ENCODE measurements at regions not wholly inside any gene's neighbourhood (a gene's known extent, or its start where the extent isn't known, plus 50 kb on each side); places are given as distances from the start of the nearest gene placed in this dataset.

GRCh38 chr3:159482994-159483367 is 505.7 kb upstream of the IL12A start:
- TF ChIP-seq, protein P1, sequence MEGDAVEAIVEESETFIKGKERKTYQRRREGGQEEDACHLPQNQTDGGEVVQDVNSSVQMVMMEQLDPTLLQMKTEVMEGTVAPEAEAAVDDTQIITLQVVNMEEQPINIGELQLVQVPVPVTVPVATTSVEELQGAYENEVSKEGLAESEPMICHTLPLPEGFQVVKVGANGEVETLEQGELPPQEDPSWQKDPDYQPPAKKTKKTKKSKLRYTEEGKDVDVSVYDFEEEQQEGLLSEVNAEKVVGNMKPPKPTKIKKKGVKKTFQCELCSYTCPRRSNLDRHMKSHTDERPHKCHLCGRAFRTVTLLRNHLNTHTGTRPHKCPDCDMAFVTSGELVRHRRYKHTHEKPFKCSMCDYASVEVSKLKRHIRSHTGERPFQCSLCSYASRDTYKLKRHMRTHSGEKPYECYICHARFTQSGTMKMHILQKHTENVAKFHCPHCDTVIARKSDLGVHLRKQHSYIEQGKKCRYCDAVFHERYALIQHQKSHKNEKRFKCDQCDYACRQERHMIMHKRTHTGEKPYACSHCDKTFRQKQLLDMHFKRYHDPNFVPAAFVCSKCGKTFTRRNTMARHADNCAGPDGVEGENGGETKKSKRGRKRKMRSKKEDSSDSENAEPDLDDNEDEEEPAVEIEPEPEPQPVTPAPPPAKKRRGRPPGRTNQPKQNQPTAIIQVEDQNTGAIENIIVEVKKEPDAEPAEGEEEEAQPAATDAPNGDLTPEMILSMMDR (IDR thresholded peaks at IDR 0.05; ENCODE audit: insufficient read depth, low read length, poor library complexity, severe bottlenecking): no peak
- TF ChIP-seq EZH2phosphoT487 (conservative IDR thresholded peaks at IDR 0.05; ENCODE audit: low read length): no peak

DNA sequence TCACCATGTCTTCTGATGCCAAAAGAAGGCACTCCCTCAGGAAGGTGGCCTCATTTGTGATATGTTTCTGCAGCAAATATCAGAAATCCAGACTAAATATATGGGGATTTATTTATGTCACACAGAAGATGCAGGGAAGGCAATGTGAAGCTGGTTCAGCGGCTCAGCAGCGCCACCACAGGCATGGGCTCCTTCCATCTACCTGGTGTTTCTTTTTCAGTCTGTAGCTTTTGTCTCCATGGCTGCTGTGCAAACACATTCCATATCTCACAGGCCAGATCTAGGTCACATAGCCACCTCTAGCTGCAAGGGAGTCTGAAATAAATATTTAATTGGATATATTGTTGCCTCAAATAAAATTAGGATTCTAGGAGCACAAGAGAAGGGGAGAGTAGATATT is 502.1 kb upstream of the IL12A start:
- Histone ChIP-seq H3K4me2 (ENCODE audit: low read depth, low read length, poor library complexity, severe bottlenecking) (no peak overlapping the region), H3K79me2 (ENCODE audit: insufficient read depth, low read length) (no peaks in the 10 kb centered on the region), H3K9me2 (replicated peaks; ENCODE audit: insufficient read depth, low read length) (no peaks in the 10 kb centered on the region), H3K9ac (ENCODE audit: low read length) (no peak overlapping the region), H3K9me3 (ENCODE audit: insufficient read depth, low read length) (no peaks in the 10 kb centered on the region), H3K27ac (ENCODE audit: low read depth, low read length) (no peak overlapping the region), H3K27me3 (ENCODE audit: low read length) (no peaks in the 10 kb centered on the region), H3K4me3 (ENCODE audit: insufficient read depth, low read length, poor library complexity, severe bottlenecking) (no peak overlapping the region), H3F3A (ENCODE audit: insufficient read depth) (no peaks in the 10 kb centered on the region), H3K36me3 (ENCODE audit: low read length) (no peaks in the 10 kb centered on the region), H2AFZ (ENCODE audit: low read depth, low read length, severe bottlenecking) (no peak overlapping the region), H4K20me1 (ENCODE audit: low read depth, low read length) (no peaks in the 10 kb centered on the region)
- TF ChIP-seq, protein P1 (IDR thresholded peaks at IDR 0.05; ENCODE audit: insufficient read depth, low read length, poor library complexity, severe bottlenecking): peak; percentile 13
- TF ChIP-seq EZH2phosphoT487 (conservative IDR thresholded peaks at IDR 0.05; ENCODE audit: low read length): no peak

More at GRCh38 chr3:159482994-159483367, 505.7 kb upstream of the IL12A start:
- H3K27me3 ChIP-seq (ENCODE audit: low read length): no peaks in the 10 kb centered on the region
- no peaks in the 10 kb centered on the region for H3K36me3 ChIP-seq (ENCODE audit: low read length)
- H4K20me1 ChIP-seq (ENCODE audit: low read depth, low read length): no peaks in the 10 kb centered on the region
- H3K9me3 ChIP-seq (ENCODE audit: insufficient read depth, low read length): no peaks in the 10 kb centered on the region
- H2AFZ ChIP-seq (ENCODE audit: low read depth, low read length, severe bottlenecking): no peak overlapping the region
- H3K79me2 ChIP-seq (ENCODE audit: insufficient read depth, low read length): no peaks in the 10 kb centered on the region
- H3K9ac ChIP-seq (ENCODE audit: low read length): no peak overlapping the region
- H3K4me3 ChIP-seq (ENCODE audit: insufficient read depth, low read length, poor library complexity, severe bottlenecking): no peak overlapping the region
- H3K4me2 ChIP-seq (ENCODE audit: low read depth, low read length, poor library complexity, severe bottlenecking): no peak overlapping the region
- H3K9me2 ChIP-seq (replicated peaks; ENCODE audit: insufficient read depth, low read length): no peaks in the 10 kb centered on the region
- no peaks in the 10 kb centered on the region for H3F3A ChIP-seq (ENCODE audit: insufficient read depth)
- H3K27ac ChIP-seq (ENCODE audit: low read depth, low read length): no peak overlapping the region

- H3K4me3 ChIP-seq (ENCODE audit: insufficient read depth, low read length, poor library complexity, severe bottlenecking): no peak overlapping the region
- no peaks in the 10 kb centered on the region for H4K20me1 ChIP-seq (ENCODE audit: low read depth, low read length)
- no peak overlapping the region for H3K9ac ChIP-seq (ENCODE audit: low read length)
- no peaks in the 10 kb centered on the region for H3K36me3 ChIP-seq (ENCODE audit: low read length)
- H3F3A ChIP-seq (ENCODE audit: insufficient read depth): no peaks in the 10 kb centered on the region
- no peak overlapping the region for H2AFZ ChIP-seq (ENCODE audit: low read depth, low read length, severe bottlenecking)
- no peaks in the 10 kb centered on the region for H3K79me2 ChIP-seq (ENCODE audit: insufficient read depth, low read length)
- H3K9me3 ChIP-seq (ENCODE audit: insufficient read depth, low read length): no peaks in the 10 kb centered on the region
- TF ChIP-seq EZH2phosphoT487 (conservative IDR thresholded peaks at IDR 0.05; ENCODE audit: low read length): no peak
- TF ChIP-seq, protein P1 (IDR thresholded peaks at IDR 0.05; ENCODE audit: insufficient read depth, low read length, poor library complexity, severe bottlenecking): no peak
- H3K27ac ChIP-seq (ENCODE audit: low read depth, low read length): no peak overlapping the region
- no peak overlapping the region for H3K4me2 ChIP-seq (ENCODE audit: low read depth, low read length, poor library complexity, severe bottlenecking)
- no peaks in the 10 kb centered on the region for H3K27me3 ChIP-seq (ENCODE audit: low read length)
- no peaks in the 10 kb centered on the region for H3K9me2 ChIP-seq (replicated peaks; ENCODE audit: insufficient read depth, low read length)
Observed at GRCh38 chr3:159487304-159487703, 501.3 kb upstream of the IL12A start.

Data from SU-DHL-6 (cell line).